ENCODE measurements at regions not wholly inside any gene's neighbourhood (a gene's known extent, or its start where the extent isn't known, plus 50 kb on each side); places are given as distances from the start of the nearest gene placed in this dataset.

GRCh38 chr2:85957256-85957655, 68.5 kb upstream of the ST3GAL5 start:
- TF ChIP-seq CTCF (conservative IDR thresholded peaks at IDR 0.05 in 1 of 2, IDR thresholded peaks at IDR 0.05 in 1 of 2; ENCODE audit: low read depth in 1 of 2, low read length in 2 of 2) (no peak), EZH2 (IDR thresholded peaks at IDR 0.05; ENCODE audit: low read length, missing control alignments) (no peak)
